ENCODE measurements at regions not wholly inside any gene's neighbourhood (a gene's known extent, or its start where the extent isn't known, plus 50 kb on each side); places are given as distances from the start of the nearest gene placed in this dataset.

DNA sequence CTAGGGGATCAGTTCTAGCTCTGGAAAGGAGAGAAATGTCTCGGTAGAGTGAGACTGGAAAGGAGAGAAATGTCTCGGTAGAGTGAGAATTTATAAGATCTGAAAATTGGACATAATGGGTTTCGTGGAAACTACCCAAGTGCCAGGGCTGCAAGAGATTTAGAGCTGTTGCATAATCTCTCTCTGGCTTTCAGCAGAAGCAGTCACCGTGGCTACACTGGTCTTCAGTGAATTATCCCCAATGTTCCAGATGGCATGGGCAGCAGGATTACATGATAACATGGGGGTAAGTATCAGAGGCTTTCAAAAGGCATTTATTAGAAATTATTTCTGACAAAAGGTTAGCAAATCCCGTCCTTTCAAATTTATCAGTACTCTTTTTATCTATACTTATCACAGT lies 435.5 kb downstream of the NKX6-1 start:
- no peak for TF ChIP-seq EZH2 (IDR thresholded peaks at IDR 0.05; ENCODE audit: low read depth)
- TF ChIP-seq, protein P1, sequence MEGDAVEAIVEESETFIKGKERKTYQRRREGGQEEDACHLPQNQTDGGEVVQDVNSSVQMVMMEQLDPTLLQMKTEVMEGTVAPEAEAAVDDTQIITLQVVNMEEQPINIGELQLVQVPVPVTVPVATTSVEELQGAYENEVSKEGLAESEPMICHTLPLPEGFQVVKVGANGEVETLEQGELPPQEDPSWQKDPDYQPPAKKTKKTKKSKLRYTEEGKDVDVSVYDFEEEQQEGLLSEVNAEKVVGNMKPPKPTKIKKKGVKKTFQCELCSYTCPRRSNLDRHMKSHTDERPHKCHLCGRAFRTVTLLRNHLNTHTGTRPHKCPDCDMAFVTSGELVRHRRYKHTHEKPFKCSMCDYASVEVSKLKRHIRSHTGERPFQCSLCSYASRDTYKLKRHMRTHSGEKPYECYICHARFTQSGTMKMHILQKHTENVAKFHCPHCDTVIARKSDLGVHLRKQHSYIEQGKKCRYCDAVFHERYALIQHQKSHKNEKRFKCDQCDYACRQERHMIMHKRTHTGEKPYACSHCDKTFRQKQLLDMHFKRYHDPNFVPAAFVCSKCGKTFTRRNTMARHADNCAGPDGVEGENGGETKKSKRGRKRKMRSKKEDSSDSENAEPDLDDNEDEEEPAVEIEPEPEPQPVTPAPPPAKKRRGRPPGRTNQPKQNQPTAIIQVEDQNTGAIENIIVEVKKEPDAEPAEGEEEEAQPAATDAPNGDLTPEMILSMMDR (conservative IDR thresholded peaks at IDR 0.05): no peak
